Duodenal mucosa (tissue), 2 donors: ENCODE measurements at regions not wholly inside any gene's neighbourhood (a gene's known extent, or its start where the extent isn't known, plus 50 kb on each side); places are given as distances from the start of the nearest gene placed in this dataset.
"Not testable (repeated sequence)": the region's sequence is repeated elsewhere in the genome, so short reads cannot be mapped to it uniquely, and the experiment has no call there.

ENCODE experiments used
- H3K27ac ChIP-seq: one replicate; pipeline ENCODE4 v1.7.0; 2013; ENCODE audit warnings: low read depth, low read length
- H3K27me3 ChIP-seq, 2 donors: one replicate each; pipeline ENCODE4 v1.7.0; 2013; ENCODE audit warnings: low read length in 2 of 2, control low read depth in 1 of 2; ENCODE audit not compliant: insufficient read depth in 2 of 2, control insufficient read depth in 1 of 2
- H3K36me3 ChIP-seq, 2 donors: one replicate each; pipeline ENCODE4 v1.7.0; 2013; ENCODE audit warnings: low read length in 2 of 2, control low read depth in 1 of 2; ENCODE audit not compliant: insufficient read depth in 2 of 2, control insufficient read depth in 1 of 2
- H3K4me1 ChIP-seq, 2 donors: one replicate each; pipeline ENCODE4 v1.7.0; 2013; ENCODE audit warnings: low read length in 2 of 2, control low read depth in 1 of 2; ENCODE audit not compliant: insufficient read depth in 2 of 2, control insufficient read depth in 1 of 2
- H3K4me3 ChIP-seq, 2 donors: one replicate each; pipeline ENCODE4 v1.7.0; 2013; ENCODE audit warnings: low read length in 2 of 2, low read depth in 1 of 2
- H3K9ac ChIP-seq, 2 donors: one replicate each; pipeline ENCODE4 v1.7.0; 2013; ENCODE audit warnings: low read length in 2 of 2, low read depth in 1 of 2
- H3K9me3 ChIP-seq, 2 donors: one replicate each; pipeline ENCODE4 v1.7.0; 2013; ENCODE audit warnings: low read length in 2 of 2, control low read depth in 1 of 2; ENCODE audit not compliant: control insufficient read depth in 1 of 2

- Histone ChIP-seq H3K36me3 (no peaks in the 10 kb centered on the region), H3K27ac (no peak overlapping the region), H3K27me3 (no peaks in the 10 kb centered on the region), H3K4me3 (no peak overlapping the region), H3K4me1 (no peaks in the 10 kb centered on the region), H3K9ac (no peak overlapping the region), H3K9me3 (no peaks in the 10 kb centered on the region)
Measured at GRCh38 chrX:109902665-109903064, 100.2 kb upstream of the TMEM164 start.

GRCh38 chrX:109911046-109911445 lies 91.9 kb upstream of the TMEM164 start:
- Histone ChIP-seq H3K4me1 (no peaks in the 10 kb centered on the region), H3K4me3 (no peak overlapping the region), H3K27ac (no peak overlapping the region), H3K36me3 (no peaks in the 10 kb centered on the region), H3K9ac (no peak overlapping the region), H3K9me3 (no peaks in the 10 kb centered on the region), H3K27me3 (no peaks in the 10 kb centered on the region)

GRCh38 chrX:109912993-109913392 lies 89.9 kb upstream of the TMEM164 start:
- not testable (repeated sequence) for H3K36me3 ChIP-seq, H3K9me3 ChIP-seq, H3K27me3 ChIP-seq, H3K4me1 ChIP-seq, H3K27ac ChIP-seq, H3K9ac ChIP-seq, H3K4me3 ChIP-seq

GRCh38 chrX:109914114-109914849 lies 88.6 kb upstream of the TMEM164 start:
- no peak overlapping the region for H3K27ac ChIP-seq
- H3K9ac ChIP-seq, result no peak overlapping the region
- no peaks in the 10 kb centered on the region for H3K4me1 ChIP-seq
- no peaks in the 10 kb centered on the region for H3K9me3 ChIP-seq
- H3K27me3 ChIP-seq, result no peaks in the 10 kb centered on the region
- H3K4me3 ChIP-seq, result no peak overlapping the region
- H3K36me3 ChIP-seq, result no peaks in the 10 kb centered on the region

GRCh38 chrX:109918753-109919152 lies 84.2 kb upstream of the TMEM164 start:
- Histone ChIP-seq H3K36me3 (no peaks in the 10 kb centered on the region), H3K4me3 (no peak overlapping the region)

GRCh38 chrX:109920325-109920724 lies 82.6 kb upstream of the TMEM164 start:
- Histone ChIP-seq H3K9me3 (no peaks in the 10 kb centered on the region), H3K27ac (no peak overlapping the region), H3K9ac (no peak overlapping the region), H3K4me1 (no peaks in the 10 kb centered on the region), H3K36me3 (no peaks in the 10 kb centered on the region), H3K4me3 (no peak overlapping the region), H3K27me3 (no peaks in the 10 kb centered on the region)

More at GRCh38 chrX:109918753-109919152, 84.2 kb upstream of the TMEM164 start:
- Histone ChIP-seq H3K9me3 (no peaks in the 10 kb centered on the region), H3K27me3 (no peaks in the 10 kb centered on the region), H3K27ac (no peak overlapping the region), H3K9ac (no peak overlapping the region), H3K4me1 (no peaks in the 10 kb centered on the region)

GRCh38 chrX:109920868-109921267 lies 82.0 kb upstream of the TMEM164 start:
- no peaks in the 10 kb centered on the region for H3K9me3 ChIP-seq
- H3K36me3 ChIP-seq, result no peaks in the 10 kb centered on the region
- H3K4me3 ChIP-seq, result no peak overlapping the region
- H3K9ac ChIP-seq, result no peak overlapping the region
- H3K4me1 ChIP-seq, result no peaks in the 10 kb centered on the region
- no peaks in the 10 kb centered on the region for H3K27me3 ChIP-seq
- no peak overlapping the region for H3K27ac ChIP-seq

- H3K9ac ChIP-seq, result no peak overlapping the region
- no peaks in the 10 kb centered on the region for H3K9me3 ChIP-seq
- H3K4me1 ChIP-seq, result no peaks in the 10 kb centered on the region
- no peaks in the 10 kb centered on the region for H3K36me3 ChIP-seq
- H3K4me3 ChIP-seq, result no peak overlapping the region
- H3K27me3 ChIP-seq, result no peaks in the 10 kb centered on the region
- H3K27ac ChIP-seq, result no peak overlapping the region
Measured at GRCh38 chrX:109922190-109922589, 80.7 kb upstream of the TMEM164 start.

GRCh38 chrX:109925003-109925402 lies 77.9 kb upstream of the TMEM164 start:
- not testable (repeated sequence) for H3K4me1 ChIP-seq, H3K9me3 ChIP-seq, H3K4me3 ChIP-seq, H3K27me3 ChIP-seq, H3K27ac ChIP-seq, H3K9ac ChIP-seq, H3K36me3 ChIP-seq

GRCh38 chrX:109925656-109926055 lies 77.3 kb upstream of the TMEM164 start:
- Histone ChIP-seq H3K9ac (no peak overlapping the region), H3K27me3 (no peaks in the 10 kb centered on the region), H3K36me3 (no peaks in the 10 kb centered on the region), H3K9me3 (no peaks in the 10 kb centered on the region), H3K4me3 (no peak overlapping the region), H3K27ac (no peak overlapping the region), H3K4me1 (no peaks in the 10 kb centered on the region)

GRCh38 chrX:109926118-109926517 lies 76.8 kb upstream of the TMEM164 start:
- no peak overlapping the region for H3K9ac ChIP-seq
- no peak overlapping the region for H3K4me3 ChIP-seq
- no peaks in the 10 kb centered on the region for H3K36me3 ChIP-seq
- H3K27me3 ChIP-seq, result no peaks in the 10 kb centered on the region
- no peak overlapping the region for H3K27ac ChIP-seq
- H3K9me3 ChIP-seq, result no peaks in the 10 kb centered on the region
- H3K4me1 ChIP-seq, result no peaks in the 10 kb centered on the region
